ENCODE measurements at regions not wholly inside any gene's neighbourhood (a gene's known extent, or its start where the extent isn't known, plus 50 kb on each side); places are given as distances from the start of the nearest gene placed in this dataset.
"Not testable (repeated sequence)": the region's sequence is repeated elsewhere in the genome, so short reads cannot be mapped to it uniquely, and the experiment has no call there.

DNA sequence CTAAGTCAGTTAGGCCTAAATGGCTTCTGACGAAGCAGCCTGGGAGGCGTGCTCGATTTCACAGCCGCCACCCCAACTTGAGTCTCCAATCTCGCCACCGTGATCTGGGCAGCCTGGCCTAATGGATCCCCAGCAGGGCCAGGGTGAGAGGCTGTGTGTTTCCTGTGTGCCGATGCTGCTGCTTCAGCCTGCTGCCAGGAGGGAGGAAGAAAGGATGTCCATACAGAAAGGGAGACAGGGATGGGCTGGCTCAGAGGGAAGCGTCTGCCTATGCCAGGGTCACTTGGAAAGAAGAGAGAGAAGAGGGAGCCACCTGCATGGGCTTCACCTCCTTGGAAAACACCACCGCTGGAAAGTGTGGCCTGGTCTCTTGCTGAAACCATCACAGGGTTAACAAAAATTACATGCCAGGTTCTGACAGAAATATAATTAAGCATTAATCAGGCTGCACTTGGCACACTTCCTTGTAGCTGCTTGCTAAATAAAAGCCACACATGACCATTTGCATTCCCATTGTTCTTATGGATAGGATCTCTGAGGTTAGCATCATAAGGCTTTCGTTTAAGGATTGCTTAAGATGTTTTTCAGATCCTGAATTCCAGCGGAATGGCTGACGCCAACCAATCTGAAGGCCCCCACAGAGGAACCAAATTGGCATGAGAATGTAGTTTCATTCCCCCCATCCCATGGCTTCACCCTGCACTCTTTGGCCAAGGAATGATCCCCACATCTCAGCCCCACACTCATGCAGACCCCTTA lies 108.8 kb upstream of the SLC1A4 start:
- FAIRE-seq: no peak

DNA sequence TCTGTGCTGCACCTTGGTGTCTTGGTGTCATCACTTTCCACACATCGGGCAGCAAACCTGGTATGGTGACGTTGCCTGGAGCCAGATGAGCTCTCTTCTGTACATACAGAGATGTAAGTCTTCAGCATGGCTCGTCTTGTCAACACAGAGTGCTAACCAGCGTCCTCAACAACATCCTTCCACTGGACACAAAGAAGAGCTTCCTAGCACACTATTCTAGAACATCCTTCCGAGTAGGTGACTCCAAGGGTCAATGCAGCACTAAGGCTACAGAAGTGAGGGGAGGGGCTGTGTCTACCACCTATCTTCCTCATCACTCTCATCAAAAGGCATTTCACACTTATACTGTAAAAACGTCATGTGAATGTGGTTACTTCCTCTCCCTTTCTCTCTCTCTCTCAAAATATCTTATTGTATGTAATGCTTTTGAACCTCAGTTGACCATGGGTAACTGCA lies 108.1 kb upstream of the SLC1A4 start:
- FAIRE-seq: no peak

DNA sequence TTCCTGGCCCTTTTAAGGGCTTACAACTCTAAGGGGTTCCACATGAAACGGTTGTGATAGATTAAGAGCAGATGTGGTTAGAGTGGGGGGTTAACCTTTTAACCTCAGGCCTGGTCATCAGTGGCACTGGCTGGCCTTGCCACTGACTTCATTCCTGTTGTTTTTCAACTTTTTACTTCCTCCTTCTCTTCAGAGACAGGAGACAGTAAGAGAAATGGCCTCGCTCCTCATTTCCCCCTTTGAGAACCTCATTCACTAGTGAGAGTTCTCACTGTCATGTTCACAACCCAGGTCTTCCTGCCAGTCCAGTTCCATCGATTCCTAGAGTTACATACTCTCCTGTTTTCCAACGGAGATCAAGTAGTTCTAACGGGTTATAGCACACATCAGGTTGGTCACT lies 101.6 kb upstream of the SLC1A4 start:
- no peak for FAIRE-seq

DNA sequence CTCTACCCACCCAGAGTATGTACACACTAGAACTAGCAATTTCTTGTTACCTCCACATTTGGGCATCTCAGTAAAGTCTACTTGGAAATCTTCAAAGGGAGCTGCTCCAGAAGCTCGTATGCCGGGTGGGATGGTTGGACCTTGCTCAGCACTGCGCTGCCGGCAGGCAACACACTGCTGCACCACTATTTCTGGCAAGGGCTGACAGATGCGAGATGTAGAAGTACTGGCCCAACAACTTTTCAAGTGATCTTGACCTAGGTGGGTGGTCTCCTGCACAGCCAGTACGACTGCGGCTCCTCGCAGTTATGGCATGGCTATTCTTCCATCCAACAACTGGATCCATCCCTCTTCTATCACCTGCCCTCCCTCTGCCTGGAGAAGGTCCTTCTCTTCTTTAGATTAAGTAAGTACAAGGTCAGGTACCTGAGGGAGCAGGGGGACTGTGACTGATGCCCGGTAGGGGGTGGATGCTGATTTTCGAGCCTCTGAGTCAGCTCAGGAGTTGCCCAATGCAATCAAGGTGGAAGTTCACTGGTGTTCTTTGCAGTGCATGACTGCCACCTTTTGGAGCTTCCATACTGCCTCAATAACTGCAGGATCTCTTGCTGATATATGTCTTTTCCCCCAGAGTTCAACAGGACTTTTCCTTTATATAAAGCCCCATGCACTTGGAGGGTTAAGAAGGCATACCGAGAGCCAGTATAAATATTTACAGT lies 100.4 kb upstream of the SLC1A4 start:
- no peak for FAIRE-seq

DNA sequence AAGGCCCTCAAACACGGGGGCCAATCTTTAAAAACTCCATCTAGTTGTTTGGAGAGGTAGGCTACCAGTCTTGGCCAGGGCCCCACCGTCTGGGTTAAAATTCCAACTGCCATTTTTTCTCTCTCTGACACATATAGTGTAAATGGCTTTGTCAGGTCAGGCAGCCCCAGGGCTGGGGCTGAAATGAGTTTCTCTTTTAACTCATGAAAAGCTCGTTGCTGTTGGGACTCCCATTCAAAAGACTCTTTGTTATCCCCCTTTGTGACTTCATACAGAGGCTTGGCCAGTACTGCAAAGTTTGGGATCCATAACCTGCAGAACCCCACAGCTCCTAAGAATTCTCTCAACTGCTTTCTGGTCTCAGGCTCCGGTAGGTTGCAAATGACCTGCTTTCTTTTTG lies 99.4 kb upstream of the SLC1A4 start:
- FAIRE-seq: no peak

DNA sequence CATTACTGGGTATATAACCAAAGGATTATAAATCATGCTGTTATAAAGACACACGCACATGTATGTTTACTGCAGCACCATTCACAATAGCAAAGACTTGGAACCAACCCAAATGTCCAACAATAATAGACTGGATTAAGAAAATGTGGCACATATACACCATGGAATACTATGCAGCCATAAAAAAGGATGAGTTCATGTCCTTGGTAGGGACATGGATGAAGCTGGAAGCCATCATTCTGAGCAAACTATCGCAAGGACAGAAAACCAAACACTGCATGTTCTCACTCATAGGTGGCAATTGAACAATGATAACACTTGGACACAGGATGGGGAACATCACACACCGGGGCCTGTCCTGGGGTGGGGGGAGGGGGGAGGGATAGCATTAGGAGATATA lies 92.6 kb upstream of the SLC1A4 start:
- FAIRE-seq: not testable (repeated sequence)

DNA sequence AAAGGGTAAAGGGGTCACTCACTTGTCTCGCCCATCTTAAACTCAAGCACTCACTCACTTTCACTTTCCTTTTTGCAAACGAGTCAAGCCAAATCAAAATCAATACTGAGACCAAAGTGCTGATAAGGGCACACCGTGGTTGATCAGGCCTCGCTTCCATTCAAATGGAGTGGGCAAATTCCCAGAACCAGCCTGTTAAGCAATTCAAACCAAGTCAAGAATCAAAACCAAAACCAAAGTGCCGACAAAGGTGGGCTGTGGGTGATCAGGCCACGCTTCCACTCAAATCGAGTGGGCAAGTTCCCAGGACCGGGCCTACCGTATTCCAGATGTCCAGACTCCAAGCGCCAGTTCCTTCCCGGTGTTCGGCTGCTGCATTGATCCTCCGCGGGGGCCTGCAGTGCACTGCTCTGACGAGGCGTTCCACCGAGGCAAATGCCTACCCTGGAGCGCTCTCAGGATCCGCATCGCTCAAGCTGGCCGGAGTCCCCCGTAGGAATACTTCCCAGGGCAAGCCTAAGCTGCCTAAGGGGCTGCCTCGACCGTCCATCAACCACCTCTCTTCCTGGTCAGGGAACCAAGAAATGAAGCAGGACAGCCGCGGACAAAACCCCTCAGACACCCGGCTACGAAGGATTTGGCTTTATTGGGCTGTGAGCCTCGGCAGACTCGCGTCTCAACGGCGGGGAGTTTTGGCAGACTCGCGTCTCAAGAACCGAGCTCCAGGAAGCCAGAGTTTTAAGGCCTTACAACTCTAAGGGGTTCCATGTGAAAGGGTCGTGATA lies 89.9 kb upstream of the SLC1A4 start:
- no peak for FAIRE-seq

DNA sequence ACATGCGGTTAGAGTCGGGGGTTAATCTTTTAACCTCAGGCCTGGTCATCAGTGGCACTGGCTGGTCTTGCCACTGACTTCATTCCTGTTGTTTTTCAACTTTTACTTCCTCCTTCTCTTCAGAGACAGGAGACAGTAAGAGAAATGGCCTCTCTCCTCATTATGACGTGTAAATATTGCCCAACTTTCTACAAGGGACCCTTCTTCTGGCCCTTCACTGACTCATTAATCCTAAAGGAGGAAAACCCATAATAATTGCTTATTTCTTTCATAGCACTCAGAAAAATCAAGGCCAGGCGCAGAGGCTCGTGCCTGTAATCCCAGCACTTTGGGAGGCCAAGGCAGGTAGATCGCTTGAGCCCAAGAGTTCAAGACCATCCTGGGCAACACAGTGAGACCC lies 89.3 kb upstream of the SLC1A4 start:
- not testable (repeated sequence) for FAIRE-seq

DNA sequence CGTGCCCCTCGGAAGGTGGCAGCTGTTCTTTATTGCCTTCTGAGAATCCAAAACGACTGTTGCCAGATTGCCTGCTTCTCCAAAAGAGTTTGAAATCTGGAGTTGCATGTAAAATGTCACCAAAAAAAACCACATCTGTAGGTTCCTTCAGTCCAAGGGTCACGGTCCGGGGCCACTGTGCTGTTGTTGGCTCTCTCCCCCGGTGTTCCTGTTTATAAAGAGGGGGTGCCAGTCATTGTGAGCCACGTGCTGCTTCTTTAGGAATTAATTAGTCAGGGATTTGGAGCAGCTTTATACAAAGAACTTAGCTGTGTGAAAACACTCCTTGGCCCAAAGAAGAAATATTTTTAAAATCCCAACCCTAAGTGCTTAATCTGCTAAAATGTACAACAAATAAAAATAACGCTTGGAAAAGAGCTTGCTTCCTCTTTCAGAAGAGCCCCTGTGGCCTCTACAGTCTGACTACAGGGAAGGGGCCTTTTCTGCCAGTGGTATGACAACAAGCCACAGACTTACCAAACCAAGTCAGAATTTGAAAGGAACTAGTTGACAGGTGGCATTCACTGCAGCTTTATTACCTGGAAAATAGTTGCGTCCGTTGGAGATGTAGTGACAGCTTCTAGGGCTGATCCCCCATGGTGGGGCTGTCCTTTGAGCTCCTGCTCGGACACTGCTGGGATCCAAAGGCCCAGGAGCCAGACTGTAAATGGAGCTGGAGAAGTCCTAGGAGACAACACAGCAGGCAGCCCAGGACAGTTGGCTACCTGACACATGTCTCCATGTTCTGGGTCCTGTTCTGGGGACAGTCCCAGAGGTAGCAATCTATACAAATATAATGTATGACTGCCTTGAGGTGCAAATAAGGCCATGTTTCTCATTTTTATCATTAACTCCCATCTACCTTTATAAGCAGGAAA lies 84.5 kb upstream of the SLC1A4 start:
- no peak for FAIRE-seq

DNA sequence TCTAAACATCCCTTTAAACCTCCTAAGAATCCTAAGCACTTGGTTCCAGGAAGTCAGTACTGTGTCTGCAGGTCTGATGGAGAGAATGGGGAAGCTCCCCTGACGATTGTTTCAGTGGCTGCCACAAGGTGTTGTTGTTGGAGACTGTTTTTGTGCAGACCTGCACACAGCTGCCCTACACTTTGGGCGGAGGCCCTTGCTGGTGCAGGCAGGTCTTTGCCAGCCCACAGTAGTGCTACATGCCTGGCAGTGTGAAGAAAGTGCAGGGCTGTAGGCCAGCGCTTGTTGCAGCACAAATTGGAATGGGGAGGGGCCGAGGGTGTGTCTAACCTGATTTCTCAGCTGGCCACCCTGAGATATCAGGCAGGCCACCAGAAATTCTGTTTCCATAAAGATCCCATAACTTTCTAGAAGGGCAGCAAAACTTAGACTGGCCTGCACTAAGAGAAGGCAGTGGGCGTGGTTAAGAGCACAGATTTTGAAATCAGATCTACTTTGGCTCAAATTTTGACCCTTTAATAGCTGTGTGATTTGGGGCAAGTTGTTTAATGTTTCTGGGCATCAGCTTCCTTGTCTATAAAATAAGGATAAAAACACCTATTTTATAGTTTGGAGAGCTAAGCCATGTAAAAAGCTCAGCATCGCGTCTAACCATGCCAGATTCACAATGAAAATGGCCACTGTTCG lies 83.7 kb upstream of the SLC1A4 start:
- FAIRE-seq: no peak

DNA sequence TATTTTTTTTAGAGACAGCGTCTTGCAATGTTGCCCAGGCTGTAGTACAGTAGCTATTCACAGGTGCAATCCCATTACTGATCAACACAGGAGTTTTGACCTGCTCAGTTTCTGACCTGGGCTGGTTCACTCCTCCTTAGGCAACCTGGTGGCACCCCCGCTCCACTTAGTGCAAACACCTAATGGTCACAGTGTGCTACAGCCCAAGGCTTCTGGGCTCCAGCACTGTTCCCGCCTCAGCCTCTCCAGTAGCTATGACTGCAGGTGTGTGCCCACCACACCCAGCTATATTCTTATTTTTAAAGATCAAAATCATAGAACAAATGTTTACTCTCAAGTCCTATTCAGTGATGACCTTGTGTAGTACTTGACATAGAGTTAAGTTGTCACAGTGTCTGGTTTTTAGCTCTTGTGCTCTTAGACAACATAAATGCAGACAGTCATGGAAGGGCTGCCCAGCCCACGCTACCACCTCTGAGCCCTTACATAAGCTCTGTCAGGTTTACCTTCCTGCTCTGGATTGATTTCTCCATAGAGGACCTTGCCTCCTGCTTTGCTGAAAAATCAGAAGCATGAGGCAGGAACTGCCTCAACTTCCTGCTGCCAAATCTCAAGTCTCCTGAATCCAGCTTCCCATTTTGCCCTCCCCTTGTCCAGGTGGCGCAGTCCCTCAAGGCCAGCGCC lies 82.2 kb upstream of the SLC1A4 start:
- no peak for FAIRE-seq

DNA sequence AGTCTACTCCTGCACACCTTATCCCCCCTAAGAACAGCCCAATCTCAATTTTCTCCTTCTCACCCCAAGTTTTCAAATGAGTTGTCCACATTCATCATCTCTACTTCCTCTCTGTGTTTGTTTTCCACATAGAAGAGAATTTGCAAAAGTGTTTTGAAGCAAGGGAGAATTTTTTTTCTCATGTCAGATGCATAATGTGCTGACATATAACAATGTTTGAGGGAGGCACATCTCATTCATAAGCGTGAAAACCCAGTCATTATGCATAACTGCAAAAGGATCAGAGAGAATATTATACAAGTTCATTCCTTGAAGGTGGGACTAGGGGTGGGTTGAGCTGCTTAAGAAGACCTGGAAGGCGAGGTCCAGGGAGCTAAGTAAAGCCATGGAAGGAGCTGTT lies 80.8 kb upstream of the SLC1A4 start:
- no peak for FAIRE-seq

DNA sequence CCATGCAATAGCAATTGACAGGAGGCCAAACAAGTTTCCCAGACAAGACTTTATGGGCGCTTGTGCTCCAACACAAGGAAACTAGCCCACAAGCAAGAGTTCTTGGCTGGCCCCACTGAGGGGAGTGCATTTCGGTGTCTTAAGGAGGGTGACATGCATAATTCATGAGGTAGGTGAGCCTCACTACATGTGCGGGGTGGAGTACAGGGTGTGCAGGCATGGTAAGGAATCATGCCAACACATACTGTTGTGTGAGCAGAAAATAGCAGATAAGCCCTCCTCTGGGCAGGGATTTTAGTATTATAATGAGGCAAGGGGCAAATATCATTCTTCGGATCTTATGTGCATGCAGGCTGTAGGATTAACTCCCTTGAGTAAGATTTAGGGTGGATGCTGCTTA lies 78.7 kb upstream of the SLC1A4 start:
- no peak for FAIRE-seq

DNA sequence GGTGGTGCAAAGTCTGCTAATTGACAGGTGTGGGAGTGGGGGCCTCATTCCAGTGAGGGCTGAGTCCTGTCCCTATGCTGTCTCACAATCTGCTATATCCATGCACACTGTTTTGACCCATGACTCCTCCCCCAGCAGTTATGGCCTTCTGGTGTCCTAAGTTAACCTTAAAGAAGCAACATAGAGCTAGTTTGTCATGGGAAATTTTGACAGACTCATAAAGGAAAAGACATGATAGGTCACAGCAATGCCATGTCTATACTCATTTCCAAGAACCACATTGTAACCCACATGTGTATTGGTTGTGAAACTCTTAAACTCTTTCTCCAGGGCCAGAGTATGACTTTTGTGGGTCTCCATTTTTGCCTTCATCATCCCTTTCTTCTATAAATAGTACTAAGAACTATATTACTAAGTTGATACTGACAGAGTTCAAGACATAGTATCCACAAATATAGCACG lies 78.2 kb upstream of the SLC1A4 start:
- FAIRE-seq: no peak

DNA sequence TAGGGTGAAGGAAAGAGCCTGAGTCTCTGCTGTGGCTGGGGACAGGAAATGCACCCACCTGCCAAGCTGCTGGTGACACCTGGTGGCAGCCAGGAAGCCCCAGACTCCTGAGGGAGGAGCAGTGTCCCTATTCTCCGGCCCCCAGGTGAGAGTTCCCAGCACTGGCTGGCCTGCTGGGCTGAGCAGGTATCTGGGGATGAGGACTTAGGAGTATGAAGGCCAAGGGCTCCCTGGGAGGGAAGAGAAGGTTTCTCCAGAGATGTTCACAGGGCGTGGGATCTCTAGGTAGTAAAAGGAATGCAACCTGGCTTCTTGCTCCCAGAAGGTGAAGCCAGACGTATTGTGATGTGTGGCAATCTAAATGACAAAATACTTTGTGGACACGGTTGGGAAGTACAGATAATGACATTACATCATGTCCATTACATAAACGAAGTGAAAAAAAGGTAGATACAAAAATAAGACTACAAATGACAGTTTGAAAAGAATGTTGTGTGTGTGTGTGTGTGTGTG lies 75.8 kb upstream of the SLC1A4 start:
- no peak for FAIRE-seq

DNA sequence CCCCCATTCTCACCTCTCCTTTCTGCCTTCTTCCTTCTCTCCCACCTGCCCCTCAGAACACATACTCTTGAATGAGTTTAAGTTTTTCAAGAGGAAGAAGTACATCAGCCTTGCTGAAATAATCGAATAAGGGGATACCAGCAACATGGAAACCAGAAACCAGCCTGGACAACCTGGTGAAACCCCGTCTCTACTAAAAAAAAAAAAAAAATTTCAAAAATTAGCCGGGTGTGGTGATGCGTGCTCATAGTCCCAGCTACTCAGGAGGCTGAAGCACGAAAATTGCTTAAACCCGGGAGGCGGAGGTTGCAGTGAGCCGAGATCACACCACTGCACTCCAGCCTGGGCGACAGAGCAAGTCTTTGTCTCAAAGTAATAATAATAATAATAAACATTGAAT lies 75.0 kb upstream of the SLC1A4 start:
- no peak for FAIRE-seq

DNA sequence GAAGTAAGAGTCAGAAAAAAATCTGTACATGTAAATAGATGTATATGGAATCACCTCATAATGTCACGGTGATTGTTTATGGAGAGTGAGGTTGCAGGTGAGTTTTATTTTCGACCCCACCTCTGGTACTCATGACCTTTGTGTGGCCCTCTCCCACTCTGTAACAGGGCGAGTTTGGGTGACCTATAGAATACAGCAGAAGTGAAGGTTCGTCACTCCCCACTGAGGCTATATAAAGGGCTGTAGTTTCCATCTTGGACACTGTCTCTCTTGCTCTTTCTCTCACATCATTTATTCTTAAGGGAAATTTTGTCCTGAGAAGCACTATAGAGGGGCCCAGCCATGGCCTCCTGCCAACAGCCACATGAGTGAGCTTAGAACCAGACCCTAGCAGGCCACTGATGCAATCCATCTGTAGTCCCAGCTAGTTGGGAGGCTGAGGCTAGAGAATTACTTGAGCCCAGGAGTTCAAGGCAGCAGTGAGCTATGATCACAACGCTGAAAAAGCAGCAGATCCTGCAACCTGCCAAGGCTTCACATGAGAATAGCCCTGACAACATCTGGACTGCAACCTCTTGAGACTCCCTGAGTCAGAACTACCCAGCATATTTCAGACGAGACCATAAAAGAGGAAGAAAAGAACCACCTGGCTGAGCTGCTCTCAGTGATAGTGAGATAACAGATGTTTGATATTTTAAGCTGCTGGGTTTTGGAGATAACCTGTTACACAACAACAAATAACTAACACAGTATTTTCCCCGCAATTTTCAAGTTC lies 74.3 kb upstream of the SLC1A4 start:
- no peak for FAIRE-seq

DNA sequence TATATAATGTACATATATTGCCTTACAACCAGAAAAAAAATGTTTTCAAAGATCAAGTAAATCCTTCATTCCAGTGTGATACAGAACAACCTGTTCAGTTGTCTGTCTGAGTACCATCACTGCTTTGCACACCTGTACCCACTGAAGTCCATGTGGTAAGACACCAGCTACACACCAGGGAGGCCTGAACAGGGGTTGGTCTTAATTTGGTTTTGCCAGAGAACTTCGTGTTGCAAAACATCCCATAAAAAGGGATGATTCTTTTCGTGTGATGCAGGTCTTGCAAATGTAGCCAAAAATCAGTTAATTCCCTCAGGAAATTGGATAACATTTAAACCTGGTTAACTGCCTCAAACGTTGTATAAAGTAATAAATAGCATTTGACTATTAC lies 73.7 kb upstream of the SLC1A4 start:
- no peak for FAIRE-seq

DNA sequence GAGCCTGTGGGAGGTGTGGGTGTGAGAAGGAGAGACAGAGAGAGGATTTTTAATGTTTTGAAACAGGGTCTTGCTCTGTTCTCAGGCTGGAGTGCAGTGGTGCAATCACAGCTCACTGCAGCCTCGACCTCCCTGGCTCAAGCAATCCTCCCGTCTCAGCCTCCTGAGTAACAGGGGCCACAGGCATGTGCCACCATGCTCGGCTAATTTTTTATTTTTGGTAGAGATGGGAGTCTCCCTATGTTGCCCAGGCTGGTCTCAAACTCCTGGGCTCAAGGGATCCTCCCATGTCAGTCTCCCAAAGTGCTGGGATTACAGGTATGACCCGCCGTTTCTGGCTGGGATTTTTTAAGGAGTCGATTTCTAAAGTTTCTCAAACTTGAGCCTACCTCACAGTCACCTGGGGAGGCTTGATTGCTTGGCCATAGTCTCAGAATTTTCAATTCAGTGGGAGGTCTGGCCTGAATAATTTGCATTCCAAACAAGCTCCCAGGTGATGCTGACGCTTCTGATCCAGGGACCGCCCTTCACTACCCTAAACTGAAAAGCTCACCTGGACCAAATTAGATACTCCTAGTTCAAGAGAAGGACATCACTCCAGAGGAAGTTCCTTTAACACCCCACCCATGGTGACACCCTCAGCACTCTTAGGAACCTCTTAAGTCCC lies 70.8 kb upstream of the SLC1A4 start:
- FAIRE-seq: no peak

DNA sequence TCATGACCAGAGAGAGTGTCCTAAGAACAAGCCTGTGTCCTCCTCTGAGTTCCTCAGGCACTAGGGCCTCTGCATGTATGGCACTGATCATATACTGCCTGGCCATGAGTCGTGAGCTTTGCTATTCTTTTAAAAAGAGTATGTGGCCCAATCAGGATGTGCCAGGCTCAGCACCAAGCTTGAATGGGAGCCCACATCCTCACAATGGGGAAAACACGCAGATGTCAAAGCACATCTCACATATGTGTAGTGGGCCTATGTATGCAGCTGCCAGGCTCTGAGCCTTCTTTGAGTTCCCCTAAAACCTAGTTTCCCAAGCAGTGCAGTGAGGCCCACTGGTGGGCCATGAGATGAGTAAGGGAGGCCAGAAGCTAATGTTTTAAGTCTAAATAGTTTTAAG lies 69.9 kb upstream of the SLC1A4 start:
- FAIRE-seq: no peak
